DMS114 treated with DMSO at 0.1 percent for 48 hours (cell line): ENCODE measurements at regions not wholly inside any gene's neighbourhood (a gene's known extent, or its start where the extent isn't known, plus 50 kb on each side); places are given as distances from the start of the nearest gene placed in this dataset.

ENCODE experiments used
- DNase-seq: peaks from one replicate; lab custom pipeline; 2025; ENCODE audit not compliant: unreplicated experiment; lab: John Stamatoyannopoulos, UW

- no peak for DNase-seq
Observed at GRCh38 chr1:90208949-90209348, 214.0 kb downstream of the ZNF326 start.

GRCh38 chr1:90206260-90206659 lies 211.3 kb downstream of the ZNF326 start:
- no peak for DNase-seq

- DNase-seq = no peak
Observed at GRCh38 chr1:90204780-90205179, 209.9 kb downstream of the ZNF326 start.

- DNase-seq = no peak
Observed at GRCh38 chr1:90204023-90204590, 209.2 kb downstream of the ZNF326 start.

GRCh38 chr1:90201467-90202358 lies 206.8 kb downstream of the ZNF326 start:
- DNase-seq = no peak

GRCh38 chr1:90200646-90201205 lies 205.8 kb downstream of the ZNF326 start:
- no peak for DNase-seq

- DNase-seq = no peak
Observed at GRCh38 chr1:90198616-90199332, 203.9 kb downstream of the ZNF326 start.

- no peak for DNase-seq
Observed at GRCh38 chr1:90193116-90193515, 198.2 kb downstream of the ZNF326 start.

GRCh38 chr1:90192408-90192807 lies 197.5 kb downstream of the ZNF326 start:
- DNase-seq = no peak

- no peak for DNase-seq
Observed at GRCh38 chr1:90190523-90190922, 195.6 kb downstream of the ZNF326 start.

GRCh38 chr1:90189889-90190288 lies 195.0 kb downstream of the ZNF326 start:
- no peak for DNase-seq

GRCh38 chr1:90187323-90187585 lies 192.3 kb downstream of the ZNF326 start:
- no peak for DNase-seq

- no peak for DNase-seq
Observed at GRCh38 chr1:90186506-90187322, 191.8 kb downstream of the ZNF326 start.

- DNase-seq = no peak
Observed at GRCh38 chr1:90176530-90176929, 181.6 kb downstream of the ZNF326 start.

- DNase-seq = no peak
Observed at GRCh38 chr1:90175490-90176167, 180.7 kb downstream of the ZNF326 start.

- no peak for DNase-seq
Observed at GRCh38 chr1:90174246-90174645, 179.3 kb downstream of the ZNF326 start.

GRCh38 chr1:90162216-90162615 lies 167.3 kb downstream of the ZNF326 start:
- no peak for DNase-seq

GRCh38 chr1:90161625-90162024 lies 166.7 kb downstream of the ZNF326 start:
- DNase-seq = no peak

GRCh38 chr1:90155721-90156487 lies 161.0 kb downstream of the ZNF326 start:
- DNase-seq = no peak

- DNase-seq = no peak
Observed at GRCh38 chr1:90154711-90155110, 159.8 kb downstream of the ZNF326 start.
